ENCODE measurements at regions not wholly inside any gene's neighbourhood (a gene's known extent, or its start where the extent isn't known, plus 50 kb on each side); places are given as distances from the start of the nearest gene placed in this dataset.
"Not testable (repeated sequence)": the region's sequence is repeated elsewhere in the genome, so short reads cannot be mapped to it uniquely, and the experiment has no call there.

GRCh38 chr3:194905696-194906095 lies 220.0 kb downstream of the FAM43A start:
- TF ChIP-seq POLR2A (IDR thresholded peaks at IDR 0.05; ENCODE audit: low read depth, low read length) (no peak), TAF1 (IDR thresholded peaks at IDR 0.05; ENCODE audit: borderline replicate concordance, low read depth, low read length) (no peak), POLR2AphosphoS5 (IDR thresholded peaks at IDR 0.05; ENCODE audit: low read depth, low read length) (no peak)
- no peak for DNase-seq (ENCODE audit: insufficient read length)
- FAIRE-seq = no peak

GRCh38 chr3:194906229-194906629 lies 220.5 kb downstream of the FAM43A start:
- TF ChIP-seq TAF1 (IDR thresholded peaks at IDR 0.05; ENCODE audit: borderline replicate concordance, low read depth, low read length) = no peak
- TF ChIP-seq POLR2AphosphoS5 (IDR thresholded peaks at IDR 0.05; ENCODE audit: low read depth, low read length) = no peak
- TF ChIP-seq POLR2A (IDR thresholded peaks at IDR 0.05; ENCODE audit: low read depth, low read length) = no peak
- DNase-seq (ENCODE audit: insufficient read length) (no peak), FAIRE-seq (no peak)

- DNase-seq (ENCODE audit: insufficient read length) = no peak
- TF ChIP-seq POLR2A (IDR thresholded peaks at IDR 0.05; ENCODE audit: low read depth, low read length) (no peak), TAF1 (IDR thresholded peaks at IDR 0.05; ENCODE audit: borderline replicate concordance, low read depth, low read length) (no peak), POLR2AphosphoS5 (IDR thresholded peaks at IDR 0.05; ENCODE audit: low read depth, low read length) (no peak)
- FAIRE-seq = no peak
Measured at GRCh38 chr3:194906970-194907629, 221.4 kb downstream of the FAM43A start.

- TF ChIP-seq POLR2AphosphoS5 (IDR thresholded peaks at IDR 0.05; ENCODE audit: low read depth, low read length) = no peak
- TF ChIP-seq TAF1 (IDR thresholded peaks at IDR 0.05; ENCODE audit: borderline replicate concordance, low read depth, low read length) = no peak
- TF ChIP-seq POLR2A (IDR thresholded peaks at IDR 0.05; ENCODE audit: low read depth, low read length) = no peak
- DNase-seq (ENCODE audit: insufficient read length) = no peak
- no peak for FAIRE-seq
Measured at GRCh38 chr3:194907811-194908210, 222.1 kb downstream of the FAM43A start.

DNA sequence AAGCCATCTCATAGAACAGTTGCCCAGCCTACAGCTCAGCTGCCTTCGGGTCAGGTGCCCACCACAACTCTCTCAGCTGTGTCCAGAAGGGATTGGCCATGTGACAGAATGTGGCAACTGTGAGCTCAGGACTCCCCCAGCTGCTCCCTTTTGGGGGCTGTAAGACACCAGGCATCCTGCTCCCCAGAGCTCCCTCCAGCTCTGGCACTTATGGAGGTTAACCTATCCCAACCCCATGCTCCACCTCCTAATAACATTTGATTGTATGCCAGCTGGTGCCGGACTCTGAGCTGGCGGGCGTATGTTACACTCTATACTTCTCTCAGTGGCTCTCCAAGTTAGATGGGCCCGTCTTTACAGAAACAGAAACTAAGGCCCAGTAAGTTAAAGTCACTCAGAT lies 222.8 kb downstream of the FAM43A start:
- no peak for FAIRE-seq
- TF ChIP-seq TAF1 (IDR thresholded peaks at IDR 0.05; ENCODE audit: borderline replicate concordance, low read depth, low read length) (no peak), POLR2A (IDR thresholded peaks at IDR 0.05; ENCODE audit: low read depth, low read length) (no peak), POLR2AphosphoS5 (IDR thresholded peaks at IDR 0.05; ENCODE audit: low read depth, low read length) (no peak)
- no peak for DNase-seq (ENCODE audit: insufficient read length)

DNA sequence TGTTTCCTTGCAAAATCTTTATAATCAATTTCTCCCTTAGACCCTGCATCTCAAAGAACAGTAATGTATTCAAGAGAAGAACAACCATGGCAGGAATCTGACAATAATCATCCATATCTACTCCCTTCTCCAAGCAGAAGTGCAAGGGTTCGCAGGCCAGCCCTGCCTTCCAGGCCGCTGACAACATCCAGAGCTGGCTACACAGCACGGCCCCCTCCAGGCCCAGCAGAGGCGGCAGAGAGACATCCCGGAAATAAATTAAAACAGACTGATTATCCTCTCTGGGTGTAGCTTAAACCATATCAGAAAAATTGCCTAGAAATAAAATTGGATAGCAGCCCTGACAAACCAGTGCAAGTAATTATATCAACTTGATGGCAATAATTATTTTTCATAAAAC lies 223.3 kb downstream of the FAM43A start:
- DNase-seq (ENCODE audit: insufficient read length) (no peak), FAIRE-seq (no peak)
- TF ChIP-seq TAF1 (IDR thresholded peaks at IDR 0.05; ENCODE audit: borderline replicate concordance, low read depth, low read length) = no peak
- TF ChIP-seq POLR2AphosphoS5 (IDR thresholded peaks at IDR 0.05; ENCODE audit: low read depth, low read length) = no peak
- TF ChIP-seq POLR2A (IDR thresholded peaks at IDR 0.05; ENCODE audit: low read depth, low read length) = no peak

GRCh38 chr3:194910414-194910984 lies 224.8 kb downstream of the FAM43A start:
- DNase-seq (ENCODE audit: insufficient read length) (no peak), FAIRE-seq (no peak)

DNA sequence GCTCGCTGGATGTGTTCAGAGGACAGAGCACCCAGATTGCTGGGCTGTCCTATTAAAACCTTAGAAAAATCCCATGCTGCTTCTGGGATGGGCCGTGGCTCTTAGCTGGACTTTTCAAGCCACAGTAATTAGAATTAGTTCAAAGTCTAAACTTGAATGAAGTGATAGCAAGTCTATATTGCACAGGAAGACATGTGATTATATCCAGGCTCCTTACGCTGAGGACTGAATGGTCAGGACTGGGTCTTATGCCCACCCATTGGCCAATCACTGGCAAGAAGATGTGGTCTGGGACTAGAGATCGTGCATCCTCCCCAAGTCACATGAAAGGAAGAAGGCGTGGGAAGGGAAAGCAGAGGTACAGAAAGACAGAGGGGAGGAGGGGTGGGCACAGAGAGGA lies 227.6 kb downstream of the FAM43A start:
- TF ChIP-seq POLR2A (IDR thresholded peaks at IDR 0.05; ENCODE audit: low read depth, low read length) (no peak), POLR2AphosphoS5 (IDR thresholded peaks at IDR 0.05; ENCODE audit: low read depth, low read length) (no peak), TAF1 (IDR thresholded peaks at IDR 0.05; ENCODE audit: borderline replicate concordance, low read depth, low read length) (no peak)
- DNase-seq (ENCODE audit: insufficient read length) (no peak), FAIRE-seq (no peak)

More at GRCh38 chr3:194910414-194910984, 224.8 kb downstream of the FAM43A start:
- TF ChIP-seq POLR2A (IDR thresholded peaks at IDR 0.05; ENCODE audit: low read depth, low read length) (no peak), POLR2AphosphoS5 (IDR thresholded peaks at IDR 0.05; ENCODE audit: low read depth, low read length) (no peak), TAF1 (IDR thresholded peaks at IDR 0.05; ENCODE audit: borderline replicate concordance, low read depth, low read length) (no peak)

DNA sequence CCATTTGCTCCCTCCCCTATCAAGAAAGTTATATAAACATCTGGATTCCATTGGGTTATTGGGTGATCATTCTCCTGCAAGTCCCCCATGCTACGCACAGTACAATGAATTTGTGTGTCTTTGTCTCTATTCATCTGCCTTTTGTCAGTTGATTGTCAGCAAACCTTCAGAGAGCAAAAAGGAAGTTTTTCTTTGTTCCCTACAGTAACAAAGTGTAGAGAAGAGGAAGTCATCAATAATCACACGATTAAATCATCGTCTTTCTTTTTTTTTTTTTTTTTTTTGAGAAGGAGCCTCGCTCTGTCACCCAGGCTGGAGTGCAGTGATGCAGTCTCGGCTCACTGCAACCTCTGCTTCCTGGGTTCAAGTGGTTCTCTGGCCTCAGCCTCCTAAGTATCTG lies 239.2 kb downstream of the FAM43A start:
- FAIRE-seq; DNase-seq (ENCODE audit: insufficient read length): not testable (repeated sequence)

DNA sequence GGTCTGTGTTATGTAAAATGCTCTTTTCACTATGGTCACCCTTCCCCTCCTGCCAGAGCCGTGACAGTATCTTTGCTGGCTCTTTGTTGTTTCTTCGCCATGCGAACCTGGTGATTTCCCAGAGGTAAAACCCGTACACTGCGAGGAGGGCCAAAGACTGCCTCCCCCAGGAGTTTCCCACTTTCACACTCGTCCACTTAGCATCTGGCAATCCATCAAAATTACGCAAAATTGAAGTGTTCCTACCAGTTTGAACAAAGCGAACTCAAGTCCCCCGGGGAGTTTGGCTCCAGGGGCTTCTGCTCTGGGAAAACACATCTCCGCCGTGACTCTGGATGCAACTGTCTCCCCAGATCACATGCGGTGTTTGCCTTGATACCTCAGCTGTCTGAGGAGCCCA lies 239.9 kb downstream of the FAM43A start:
- TF ChIP-seq TAF1 (IDR thresholded peaks at IDR 0.05; ENCODE audit: borderline replicate concordance, low read depth, low read length) (no peak), POLR2AphosphoS5 (IDR thresholded peaks at IDR 0.05; ENCODE audit: low read depth, low read length) (no peak), POLR2A (IDR thresholded peaks at IDR 0.05; ENCODE audit: low read depth, low read length) (no peak)
- DNase-seq (ENCODE audit: insufficient read length) (no peak), FAIRE-seq (no peak)

GRCh38 chr3:194928227-194928626 lies 242.5 kb downstream of the FAM43A start:
- FAIRE-seq (no peak), DNase-seq (ENCODE audit: insufficient read length) (no peak)
- no peak for TF ChIP-seq POLR2A (IDR thresholded peaks at IDR 0.05; ENCODE audit: low read depth, low read length)
- no peak for TF ChIP-seq POLR2AphosphoS5 (IDR thresholded peaks at IDR 0.05; ENCODE audit: low read depth, low read length)
- no peak for TF ChIP-seq TAF1 (IDR thresholded peaks at IDR 0.05; ENCODE audit: borderline replicate concordance, low read depth, low read length)

- no peak for FAIRE-seq
- DNase-seq (ENCODE audit: insufficient read length) = no peak
- TF ChIP-seq TAF1 (IDR thresholded peaks at IDR 0.05; ENCODE audit: borderline replicate concordance, low read depth, low read length) (no peak), POLR2AphosphoS5 (IDR thresholded peaks at IDR 0.05; ENCODE audit: low read depth, low read length) (no peak)
Measured at GRCh38 chr3:194928831-194929577, 243.3 kb downstream of the FAM43A start.
